PFSK-1 (cell line): ENCODE measurements at regions not wholly inside any gene's neighbourhood (a gene's known extent, or its start where the extent isn't known, plus 50 kb on each side); places are given as distances from the start of the nearest gene placed in this dataset.

Experiments
- POLR2AphosphoS5 ChIP-seq: IDR thresholded peaks from 2 replicates; pipeline ENCODE4 v1.6.1; 2012; ENCODE audit warnings: low read depth, mild to moderate bottlenecking, control low read depth, low read length, moderate library complexity
- REST ChIP-seq, 2 experiments: IDR thresholded peaks; 2 replicates each; pipeline versions ENCODE4 v1.6.1 to v1.8.0; 2011 to 2012; ENCODE audit warnings: low read depth in 2 of 2, low read length in 2 of 2, control low read depth in 1 of 2, inconsistent platforms in 1 of 2, mild to moderate bottlenecking in 1 of 2, moderate library complexity in 1 of 2; ENCODE audit not compliant: insufficient read depth in 1 of 2
- SIN3A ChIP-seq: IDR thresholded peaks from 2 replicates; pipeline ENCODE4 v1.6.1; 2012; ENCODE audit warnings: mild to moderate bottlenecking, low read length, moderate library complexity, borderline replicate concordance; ENCODE audit not compliant: insufficient read depth

DNA sequence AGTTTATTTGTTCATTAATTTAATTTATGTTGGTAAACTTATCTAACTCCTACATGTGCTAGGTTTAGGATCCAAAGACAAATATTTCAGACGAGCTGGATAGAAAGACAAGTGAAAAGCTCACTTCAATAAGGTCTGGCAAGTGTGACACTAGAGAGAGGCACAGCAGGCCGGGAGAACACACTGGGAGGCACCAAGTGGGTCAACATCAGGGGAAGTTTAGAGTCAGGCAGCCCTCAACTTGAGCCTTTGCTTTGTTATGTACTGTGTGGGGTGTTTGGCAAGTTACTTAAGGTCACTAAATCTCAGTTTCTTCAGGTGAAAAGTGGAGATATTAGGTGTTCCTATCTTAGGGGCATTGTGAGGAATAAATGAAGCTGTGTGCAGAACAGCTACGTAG, 214.4 kb downstream of the PCSK1 start:
- TF ChIP-seq SIN3A (no peak), REST (IDR thresholded peaks at IDR 0.05; ENCODE audit: insufficient read depth in 1 of 2, low read depth in 2 of 2, low read length in 2 of 2) (no peak), POLR2AphosphoS5 (no peak)
